Renal cortical epithelial cell (primary cell): ENCODE measurements at regions not wholly inside any gene's neighbourhood (a gene's known extent, or its start where the extent isn't known, plus 50 kb on each side); places are given as distances from the start of the nearest gene placed in this dataset.

Source experiments
- DNase-seq: peaks from one replicate; pipeline ENCODE4 v3.0.0-alpha.2; 2011; ENCODE audit warnings: low read depth

- peak; percentile 91 for DNase-seq
Observed at GRCh38 chr20:6492271-6493055, 275.0 kb upstream of the BMP2 start.

GRCh38 chr20:6490849-6491248 is 276.6 kb upstream of the BMP2 start:
- DNase-seq: peak; percentile 66

GRCh38 chr20:6489361-6490171 is 277.9 kb upstream of the BMP2 start:
- peak; percentile 29 for DNase-seq

GRCh38 chr20:6485351-6485750 is 282.1 kb upstream of the BMP2 start:
- DNase-seq: no peak

- no peak for DNase-seq
Observed at GRCh38 chr20:6483727-6484126, 283.8 kb upstream of the BMP2 start.

- no peak for DNase-seq
Observed at GRCh38 chr20:6482486-6482885, 285.0 kb upstream of the BMP2 start.

GRCh38 chr20:6480328-6481200 is 286.9 kb upstream of the BMP2 start:
- no peak for DNase-seq

GRCh38 chr20:6473197-6473596 is 294.3 kb upstream of the BMP2 start:
- peak; percentile 88 for DNase-seq

- no peak for DNase-seq
Observed at GRCh38 chr20:6471871-6472270, 295.6 kb upstream of the BMP2 start.

GRCh38 chr20:6471110-6471647 is 296.3 kb upstream of the BMP2 start:
- DNase-seq: no peak

- no peak for DNase-seq
Observed at GRCh38 chr20:6469695-6470094, 297.8 kb upstream of the BMP2 start.

GRCh38 chr20:6468423-6469116 is 298.9 kb upstream of the BMP2 start:
- no peak for DNase-seq

GRCh38 chr20:6467562-6467961 is 299.9 kb upstream of the BMP2 start:
- DNase-seq: no peak

GRCh38 chr20:6466075-6466810 is 301.2 kb upstream of the BMP2 start:
- DNase-seq: peak; percentile 4

GRCh38 chr20:6450841-6451240 is 316.6 kb upstream of the BMP2 start:
- no peak for DNase-seq

- no peak for DNase-seq
Observed at GRCh38 chr20:6440443-6440799, 317.6 kb upstream of the FERMT1 start.

- no peak for DNase-seq
Observed at GRCh38 chr20:6439737-6440442, 317.1 kb upstream of the FERMT1 start.

GRCh38 chr20:6434131-6434530 is 311.3 kb upstream of the FERMT1 start:
- DNase-seq: no peak

- DNase-seq: no peak
Observed at GRCh38 chr20:6430381-6430780, 307.6 kb upstream of the FERMT1 start.

GRCh38 chr20:6426287-6426891 is 303.6 kb upstream of the FERMT1 start:
- peak; percentile 2 for DNase-seq
